Stimulated activated naive CD8-positive, alpha-beta T cell treated with anti-CD3 and anti-CD28 coated beads, Interleukin-15, Interleukin-2, amounts not matched to agents 100 ng/mL and 50 ng/mL, for 24 hours (primary cell): ENCODE measurements at regions not wholly inside any gene's neighbourhood (a gene's known extent, or its start where the extent isn't known, plus 50 kb on each side); places are given as distances from the start of the nearest gene placed in this dataset.
"Not testable (repeated sequence)": the region's sequence is repeated elsewhere in the genome, so short reads cannot be mapped to it uniquely, and the experiment has no call there.

Experiments used
- H3K27ac Mint-ChIP-seq: one replicate; pipeline ENCODE4 v1.8.0; 2021; ENCODE audit warnings: mild to moderate bottlenecking, mixed read lengths
- H3K27me3 Mint-ChIP-seq: one replicate; pipeline ENCODE4 v1.8.0; 2021; ENCODE audit warnings: mixed read lengths
- H3K36me3 Mint-ChIP-seq: one replicate; pipeline ENCODE4 v1.8.0; 2021; ENCODE audit warnings: low read depth, mixed read lengths
- H3K4me1 Mint-ChIP-seq: one replicate; pipeline ENCODE4 v1.8.0; 2021; ENCODE audit warnings: low read depth, mixed read lengths
- H3K4me3 Mint-ChIP-seq: one replicate; pipeline ENCODE4 v1.8.0; 2021; ENCODE audit warnings: mild to moderate bottlenecking, mixed read lengths
- H3K9me3 Mint-ChIP-seq: one replicate; pipeline ENCODE4 v1.8.0; 2021; ENCODE audit warnings: mixed read lengths

DNA sequence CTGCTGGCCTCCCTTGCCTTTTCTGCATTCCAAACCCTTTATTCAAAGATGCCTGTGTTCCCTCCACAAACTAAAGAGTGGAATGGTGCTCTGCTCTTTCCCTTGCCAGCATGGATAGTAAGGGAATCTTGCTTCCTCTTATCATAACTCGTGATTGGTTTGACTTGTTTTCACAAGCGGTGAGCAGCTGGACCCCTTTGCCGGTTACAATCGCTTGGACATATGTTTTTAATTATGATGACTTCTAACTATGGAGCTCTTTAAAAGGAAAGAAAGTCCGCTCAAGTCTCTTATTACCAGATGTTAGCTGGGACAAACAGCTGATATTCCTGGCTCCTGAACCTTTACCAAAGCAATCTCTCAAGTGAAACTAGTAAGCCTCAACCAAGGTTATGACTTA is 1094.7 kb downstream of the UQCRFS1 start:
- Mint-ChIP-seq H3K36me3 (no peaks in the 10 kb centered on the region), H3K4me3 (no peak overlapping the region), H3K27ac (no peak overlapping the region), H3K27me3 (no peaks in the 10 kb centered on the region), H3K9me3 (peaks cover 12% of the 10 kb centered on the region), H3K4me1 (no peaks in the 10 kb centered on the region)

DNA sequence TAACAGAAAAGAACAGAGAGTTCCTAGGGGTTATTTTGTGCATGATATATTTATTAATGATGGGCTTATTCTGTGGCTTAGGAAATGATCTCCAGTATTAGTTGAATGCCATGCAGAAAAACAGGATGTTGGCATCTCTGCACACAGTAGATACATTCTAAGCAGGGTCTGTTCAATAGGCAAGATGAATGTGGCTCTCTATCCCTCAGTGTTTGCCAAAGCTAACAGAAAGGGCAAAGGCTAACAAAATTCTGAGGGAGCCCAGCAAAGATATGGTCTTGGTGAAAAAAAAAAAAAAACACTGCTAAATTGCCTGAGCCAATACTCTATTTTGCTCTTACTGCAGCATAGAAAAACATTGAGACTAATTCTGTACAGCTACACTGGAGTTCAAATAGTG is 1095.8 kb downstream of the UQCRFS1 start:
- no peak overlapping the region for H3K4me3 Mint-ChIP-seq
- no peaks in the 10 kb centered on the region for H3K36me3 Mint-ChIP-seq
- H3K27ac Mint-ChIP-seq: no peak overlapping the region
- H3K27me3 Mint-ChIP-seq: no peaks in the 10 kb centered on the region
- peaks cover 13% of the 10 kb centered on the region for H3K9me3 Mint-ChIP-seq
- no peaks in the 10 kb centered on the region for H3K4me1 Mint-ChIP-seq

- H3K9me3 Mint-ChIP-seq: peaks cover 13% of the 10 kb centered on the region
- not testable (repeated sequence) for H3K27ac Mint-ChIP-seq, H3K27me3 Mint-ChIP-seq, H3K36me3 Mint-ChIP-seq, H3K4me1 Mint-ChIP-seq, H3K4me3 Mint-ChIP-seq
Measured at GRCh38 chr19:28116379-28116778, 1096.6 kb downstream of the UQCRFS1 start.

GRCh38 chr19:28103921-28104320 is 1109.0 kb downstream of the UQCRFS1 start:
- Mint-ChIP-seq H3K4me1 (no peaks in the 10 kb centered on the region), H3K27ac (no peak overlapping the region), H3K9me3 (peaks cover 15% of the 10 kb centered on the region), H3K4me3 (no peak overlapping the region), H3K36me3 (no peaks in the 10 kb centered on the region), H3K27me3 (peaks cover 4% of the 10 kb centered on the region)

- H3K36me3 Mint-ChIP-seq, H3K27ac Mint-ChIP-seq, H3K27me3 Mint-ChIP-seq, H3K4me3 Mint-ChIP-seq, H3K4me1 Mint-ChIP-seq: not testable (repeated sequence)
- peaks cover 20% of the 10 kb centered on the region for H3K9me3 Mint-ChIP-seq
Measured at GRCh38 chr19:28084659-28085157, 1128.2 kb downstream of the UQCRFS1 start.

- H3K27me3 Mint-ChIP-seq: peaks cover 4% of the 10 kb centered on the region
- H3K4me1 Mint-ChIP-seq: no peaks in the 10 kb centered on the region
- H3K36me3 Mint-ChIP-seq: no peaks in the 10 kb centered on the region
- peaks cover 19% of the 10 kb centered on the region for H3K9me3 Mint-ChIP-seq
- H3K4me3 Mint-ChIP-seq: no peak overlapping the region
- no peak overlapping the region for H3K27ac Mint-ChIP-seq
Measured at GRCh38 chr19:28076628-28077027, 1136.3 kb downstream of the UQCRFS1 start.

DNA sequence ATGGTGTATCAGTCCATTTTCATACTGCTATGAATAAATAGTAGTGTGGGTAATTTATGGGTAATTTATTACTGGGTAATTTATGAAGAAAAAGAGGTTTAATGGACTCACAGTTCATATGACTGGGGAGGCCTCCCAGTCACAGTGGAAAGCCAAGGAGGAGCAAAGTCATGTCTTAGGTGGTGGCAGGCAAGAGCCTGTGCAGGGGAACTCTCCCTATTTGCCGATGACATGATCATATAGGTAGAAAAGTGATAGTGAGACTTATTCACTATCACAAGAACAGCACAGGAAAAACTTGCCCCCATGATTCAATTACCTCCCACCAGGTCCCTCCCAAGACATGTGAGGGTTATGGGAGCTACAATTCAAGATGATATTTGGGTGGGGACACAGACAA is 1137.7 kb downstream of the UQCRFS1 start:
- no peaks in the 10 kb centered on the region for H3K36me3 Mint-ChIP-seq
- peaks cover 15% of the 10 kb centered on the region for H3K9me3 Mint-ChIP-seq
- peaks cover 4% of the 10 kb centered on the region for H3K27me3 Mint-ChIP-seq
- H3K4me1 Mint-ChIP-seq: no peaks in the 10 kb centered on the region
- H3K4me3 Mint-ChIP-seq: no peak overlapping the region
- H3K27ac Mint-ChIP-seq: no peak overlapping the region

DNA sequence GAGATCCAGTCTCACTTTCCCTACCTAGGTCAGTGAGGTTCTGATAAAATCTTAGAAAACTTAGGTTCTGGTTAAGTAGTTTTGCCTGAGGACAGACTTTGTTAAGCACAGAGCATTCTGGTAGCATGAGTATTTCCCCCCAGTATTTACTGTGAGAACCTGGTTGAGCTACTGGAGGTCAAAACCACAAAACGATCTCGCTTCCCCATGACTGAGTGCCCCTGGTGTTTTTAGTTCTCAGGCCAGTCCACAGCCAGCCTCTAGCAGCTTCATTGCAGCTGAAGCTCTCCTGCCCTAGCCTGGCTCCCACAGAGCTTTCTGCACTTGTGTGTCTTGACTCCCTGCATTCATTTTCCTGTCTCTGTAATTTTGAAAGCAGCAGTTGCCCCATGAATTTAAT is 1138.2 kb downstream of the UQCRFS1 start:
- H3K36me3 Mint-ChIP-seq: no peaks in the 10 kb centered on the region
- no peak overlapping the region for H3K27ac Mint-ChIP-seq
- H3K9me3 Mint-ChIP-seq: peaks cover 13% of the 10 kb centered on the region
- H3K27me3 Mint-ChIP-seq: peaks cover 4% of the 10 kb centered on the region
- no peaks in the 10 kb centered on the region for H3K4me1 Mint-ChIP-seq
- H3K4me3 Mint-ChIP-seq: no peak overlapping the region

GRCh38 chr19:28067882-28068281 is 1145.1 kb downstream of the UQCRFS1 start:
- Mint-ChIP-seq H3K9me3 (no peaks in the 10 kb centered on the region), H3K27me3 (no peaks in the 10 kb centered on the region), H3K27ac (no peak overlapping the region), H3K4me1 (no peaks in the 10 kb centered on the region), H3K4me3 (no peak overlapping the region), H3K36me3 (no peaks in the 10 kb centered on the region)

DNA sequence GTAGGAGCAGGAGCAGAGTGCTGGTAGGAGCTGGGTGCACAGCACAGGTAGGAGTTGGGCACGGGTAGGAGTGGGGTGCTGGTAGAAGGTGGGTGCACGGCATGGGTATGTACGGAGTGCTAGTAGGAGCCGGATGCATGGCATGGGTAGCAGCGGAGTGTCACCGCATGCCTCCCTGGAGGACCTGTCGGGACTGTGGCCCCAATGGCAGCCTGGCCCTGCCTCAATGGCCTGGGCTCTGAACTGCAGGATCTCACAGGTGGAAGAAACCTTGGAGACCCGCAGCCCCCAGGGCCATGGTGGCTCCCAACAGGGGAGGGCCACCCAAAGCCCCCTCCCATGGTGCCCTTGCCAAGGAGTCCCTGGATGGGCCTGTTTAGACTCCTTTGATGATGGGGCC is 1146.0 kb downstream of the UQCRFS1 start:
- Mint-ChIP-seq H3K27me3 (no peaks in the 10 kb centered on the region), H3K27ac (no peak overlapping the region), H3K9me3 (no peaks in the 10 kb centered on the region), H3K4me3 (no peak overlapping the region), H3K36me3 (no peaks in the 10 kb centered on the region), H3K4me1 (no peaks in the 10 kb centered on the region)

DNA sequence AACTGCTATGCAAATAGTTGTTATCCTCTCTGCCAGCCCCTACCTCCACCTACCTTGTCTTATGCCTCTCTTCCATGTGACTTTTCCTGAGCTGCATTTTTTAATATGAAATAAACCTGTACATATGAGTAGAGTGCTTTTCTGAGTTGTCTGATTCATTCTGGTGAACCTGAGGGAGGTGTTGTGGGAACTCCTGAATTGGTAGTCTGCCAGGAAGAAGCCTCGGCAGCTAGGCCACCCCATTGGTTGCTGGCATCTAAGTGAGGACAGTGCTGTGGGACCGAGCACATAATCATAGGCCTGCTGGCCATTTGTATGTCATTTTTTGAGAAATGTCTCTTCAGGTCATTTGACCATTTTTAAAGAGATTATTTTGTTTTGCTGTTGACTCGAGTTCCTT is 1146.8 kb downstream of the UQCRFS1 start:
- Mint-ChIP-seq H3K4me3 (no peak overlapping the region), H3K27ac (no peak overlapping the region), H3K4me1 (no peaks in the 10 kb centered on the region), H3K27me3 (no peaks in the 10 kb centered on the region), H3K36me3 (no peaks in the 10 kb centered on the region), H3K9me3 (no peaks in the 10 kb centered on the region)

DNA sequence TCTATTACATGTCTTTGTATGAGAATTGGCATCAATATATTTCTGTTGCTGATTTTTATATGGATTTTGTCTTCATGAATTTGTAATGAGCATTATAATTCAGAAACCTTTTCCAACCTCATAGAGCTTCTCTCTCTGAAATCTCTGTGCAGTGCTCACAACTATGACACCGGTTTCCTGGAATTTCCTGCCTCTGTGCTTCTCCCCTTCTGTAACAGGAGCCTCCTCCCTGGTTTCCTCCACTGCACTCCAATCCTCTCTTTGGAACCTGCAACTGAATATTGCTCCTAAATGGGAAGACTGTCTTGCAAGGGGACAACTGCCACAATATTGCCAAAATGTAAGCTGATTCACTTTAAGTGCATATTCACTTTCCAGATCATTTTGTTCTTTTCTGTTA is 1147.9 kb downstream of the UQCRFS1 start:
- H3K27ac Mint-ChIP-seq: no peak overlapping the region
- no peaks in the 10 kb centered on the region for H3K9me3 Mint-ChIP-seq
- no peaks in the 10 kb centered on the region for H3K27me3 Mint-ChIP-seq
- H3K4me3 Mint-ChIP-seq: no peak overlapping the region
- H3K36me3 Mint-ChIP-seq: no peaks in the 10 kb centered on the region
- H3K4me1 Mint-ChIP-seq: no peaks in the 10 kb centered on the region

DNA sequence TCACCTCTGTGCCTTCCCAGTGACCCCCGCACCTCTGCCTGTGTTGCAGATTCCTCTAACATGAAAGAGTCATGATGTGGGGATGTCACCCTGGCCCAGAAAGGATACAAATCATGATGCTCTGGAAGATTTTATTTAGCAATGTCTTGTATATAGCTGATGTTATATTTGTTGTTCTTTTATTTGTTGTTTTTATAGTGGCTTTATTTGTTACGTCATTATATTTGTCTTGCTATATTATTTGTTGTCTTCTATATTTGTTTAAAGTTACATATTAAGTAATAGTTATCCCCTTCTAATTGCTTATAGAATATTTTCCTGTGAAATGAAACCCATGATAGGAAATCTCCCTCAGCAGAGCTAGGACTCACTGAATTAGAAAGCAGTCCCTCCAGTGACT is 1149.2 kb downstream of the UQCRFS1 start:
- Mint-ChIP-seq H3K4me1 (no peaks in the 10 kb centered on the region), H3K27me3 (no peaks in the 10 kb centered on the region), H3K36me3 (no peaks in the 10 kb centered on the region), H3K27ac (no peak overlapping the region), H3K9me3 (no peaks in the 10 kb centered on the region), H3K4me3 (no peak overlapping the region)

DNA sequence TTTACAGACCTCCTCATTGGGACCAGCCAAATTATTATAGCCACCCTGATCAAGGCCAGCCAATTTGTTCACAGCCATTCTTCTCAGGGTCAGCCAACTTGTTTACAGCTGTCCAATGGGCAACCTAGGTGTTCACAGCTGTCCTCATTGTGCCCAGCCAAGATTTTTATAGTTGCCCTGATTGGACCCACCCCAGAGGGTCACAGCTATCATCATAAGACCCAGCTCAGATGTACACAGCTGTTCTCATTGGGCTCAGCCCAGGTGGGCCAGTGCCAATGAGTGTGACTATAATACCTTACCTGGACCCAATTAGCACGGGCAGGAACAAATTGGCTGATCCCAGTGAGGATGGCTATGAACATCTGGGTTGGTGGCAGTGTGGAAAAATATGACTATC is 1151.8 kb downstream of the UQCRFS1 start:
- H3K27me3 Mint-ChIP-seq: no peaks in the 10 kb centered on the region
- H3K27ac Mint-ChIP-seq: no peak overlapping the region
- no peaks in the 10 kb centered on the region for H3K36me3 Mint-ChIP-seq
- H3K9me3 Mint-ChIP-seq: no peaks in the 10 kb centered on the region
- H3K4me3 Mint-ChIP-seq: no peak overlapping the region
- no peaks in the 10 kb centered on the region for H3K4me1 Mint-ChIP-seq

DNA sequence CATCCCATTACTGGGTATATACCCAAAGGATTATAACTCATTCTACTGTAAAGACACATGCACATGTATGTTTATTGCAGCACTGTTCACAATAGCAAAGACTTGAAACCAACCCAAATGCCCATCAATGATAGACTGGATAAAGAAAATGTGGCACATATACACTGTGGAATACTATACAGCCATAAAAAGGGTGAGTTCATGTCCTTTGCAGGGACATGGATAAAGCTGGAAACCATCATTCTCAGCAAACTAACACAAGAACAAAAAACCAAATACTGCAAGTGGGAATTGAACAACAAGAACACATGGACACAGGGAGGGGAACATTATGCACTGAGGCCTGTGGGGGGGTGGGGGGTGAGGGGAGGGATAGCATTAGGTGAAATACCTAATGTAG is 1155.9 kb downstream of the UQCRFS1 start:
- not testable (repeated sequence) for H3K4me3 Mint-ChIP-seq, H3K4me1 Mint-ChIP-seq, H3K36me3 Mint-ChIP-seq, H3K27ac Mint-ChIP-seq, H3K9me3 Mint-ChIP-seq, H3K27me3 Mint-ChIP-seq

GRCh38 chr19:28051047-28051446 is 1161.9 kb downstream of the UQCRFS1 start:
- Mint-ChIP-seq H3K27ac (no peak overlapping the region), H3K27me3 (no peaks in the 10 kb centered on the region), H3K4me1 (no peaks in the 10 kb centered on the region), H3K9me3 (peaks cover 9% of the 10 kb centered on the region), H3K4me3 (no peak overlapping the region), H3K36me3 (no peaks in the 10 kb centered on the region)

GRCh38 chr19:28049875-28050274 is 1163.1 kb downstream of the UQCRFS1 start:
- Mint-ChIP-seq H3K4me3 (no peak overlapping the region), H3K27ac (no peak overlapping the region), H3K4me1 (no peaks in the 10 kb centered on the region), H3K9me3 (peaks cover 9% of the 10 kb centered on the region), H3K36me3 (no peaks in the 10 kb centered on the region), H3K27me3 (no peaks in the 10 kb centered on the region)
